GM23338 (cell line): ENCODE measurements at regions not wholly inside any gene's neighbourhood (a gene's known extent, or its start where the extent isn't known, plus 50 kb on each side); places are given as distances from the start of the nearest gene placed in this dataset.

Source experiments
- ATAC-seq: fragments of 200-7000 bp; cut with Tn5 transposase; 3 replicates; pipeline ENCODE4 v1.9.1; 2020
- DNase-seq: peaks from one replicate; pipeline ENCODE4 v3.0.0-alpha.2; 2015; ENCODE audit warnings: low spot score
- H2AFZ ChIP-seq: fragments of 200-600 bp; sonication (generic); 2 replicates; pipeline ENCODE4 v1.8.0; 2016; ENCODE audit warnings: antibody characterized with exemption, mild to moderate bottlenecking, moderate library complexity
- H3F3A ChIP-seq: fragments of 200-600 bp; sonication (generic); replicated peaks from 2 replicates; pipeline ENCODE4 v1.8.0; 2017; ENCODE audit warnings: antibody characterized with exemption, mixed run types, low read depth
- H3K27ac ChIP-seq: fragments of 200-600 bp; sonication (generic); 2 replicates; pipeline ENCODE4 v1.6.1; 2016; ENCODE audit warnings: low read depth
- H3K27me3 ChIP-seq: fragments of 200-600 bp; sonication (generic); 2 replicates; pipeline ENCODE4 v1.8.0; 2016; ENCODE audit warnings: mild to moderate bottlenecking, mixed run types, moderate library complexity; ENCODE audit not compliant: insufficient read depth
- H3K36me3 ChIP-seq: fragments of 200-600 bp; sonication (generic); 2 replicates; pipeline ENCODE4 v1.8.0; 2016; ENCODE audit warnings: mild to moderate bottlenecking; ENCODE audit not compliant: insufficient read depth
- H3K4me1 ChIP-seq: fragments of 200-600 bp; sonication (generic); 2 replicates; pipeline ENCODE4 v1.8.0; 2016; ENCODE audit warnings: mild to moderate bottlenecking, moderate library complexity; ENCODE audit not compliant: insufficient read depth
- H3K4me2 ChIP-seq: fragments of 200-600 bp; sonication (generic); 2 replicates; pipeline ENCODE4 v1.7.1; 2017; ENCODE audit warnings: mixed run types
- H3K4me3 ChIP-seq: fragments of 200-600 bp; sonication (generic); 2 replicates; pipeline ENCODE4 v1.6.1; 2016; ENCODE audit warnings: mixed run types
- H3K79me2 ChIP-seq: fragments of 200-600 bp; sonication (generic); replicated peaks from 2 replicates; pipeline ENCODE4 v1.8.0; 2017; ENCODE audit warnings: mild to moderate bottlenecking; ENCODE audit not compliant: insufficient read depth
- H3K9me2 ChIP-seq: fragments of 200-600 bp; sonication (generic); 2 replicates; pipeline ENCODE4 v1.8.0; 2017; ENCODE audit not compliant: insufficient read depth
- H4K20me1 ChIP-seq: fragments of 200-600 bp; sonication (generic); replicated peaks from 2 replicates; pipeline ENCODE4 v1.8.0; 2017; ENCODE audit warnings: mild to moderate bottlenecking; ENCODE audit not compliant: insufficient read depth
- H3K27ac Mint-ChIP-seq: 2 replicates; pipeline ENCODE4 v1.8.0; 2020; ENCODE audit warnings: inconsistent platforms, mild to moderate bottlenecking, moderate library complexity, mixed read lengths
- H3K27me3 Mint-ChIP-seq: 3 replicates; pipeline ENCODE4 v1.8.0; 2022; ENCODE audit warnings: low read depth, mild to moderate bottlenecking, moderate library complexity, mixed read lengths, inconsistent platforms; ENCODE audit not compliant: insufficient read depth, poor library complexity
- H3K36me3 Mint-ChIP-seq: 3 replicates; pipeline ENCODE4 v1.8.0; 2021; ENCODE audit warnings: low read depth, mild to moderate bottlenecking, inconsistent platforms, moderate library complexity, mixed read lengths
- H3K4me1 Mint-ChIP-seq: 3 replicates; pipeline ENCODE4 v1.8.0; 2020; ENCODE audit warnings: mild to moderate bottlenecking, inconsistent platforms, mixed read lengths
- H3K4me3 Mint-ChIP-seq: 3 replicates; pipeline ENCODE4 v1.8.0; 2021; ENCODE audit warnings: moderate library complexity, mild to moderate bottlenecking, inconsistent platforms, mixed read lengths
- H3K9me3 Mint-ChIP-seq: 3 replicates; pipeline ENCODE4 v1.8.0; 2020; ENCODE audit warnings: moderate library complexity, mild to moderate bottlenecking, inconsistent platforms, mixed read lengths
- CREB1 ChIP-seq: fragments of 250-450 bp; sonication (Bioruptor Pico); IDR thresholded peaks from 2 replicates; pipeline ENCODE4 v1.5.0; 2020; ENCODE audit warnings: low read depth, mild to moderate bottlenecking, moderate library complexity
- ETS1 ChIP-seq: IDR thresholded peaks from 2 replicates; pipeline ENCODE4 v1.6.1; 2016; ENCODE audit warnings: antibody characterized with exemption
- EZH2 ChIP-seq: fragments of 200-600 bp; sonication (generic); IDR thresholded peaks from one replicate; pipeline ENCODE4 v1.8.0; 2017; ENCODE audit warnings: antibody characterized with exemption, mild to moderate bottlenecking, low read depth; ENCODE audit not compliant: unreplicated experiment
- EZH2phosphoT487 ChIP-seq: fragments of 200-600 bp; sonication (generic); IDR thresholded peaks from one replicate; pipeline ENCODE4 v1.8.1; 2018; ENCODE audit warnings: antibody characterized with exemption; ENCODE audit not compliant: unreplicated experiment
- JUNB ChIP-seq: IDR thresholded peaks from one replicate; pipeline ENCODE4 v1.6.1; 2016; ENCODE audit warnings: antibody characterized with exemption; ENCODE audit not compliant: unreplicated experiment
- NANOG ChIP-seq: IDR thresholded peaks from 2 replicates; pipeline ENCODE4 v1.6.1; 2016; ENCODE audit warnings: antibody characterized with exemption, borderline replicate concordance
- POLR2AphosphoS5 ChIP-seq: IDR thresholded peaks from 2 replicates; pipeline ENCODE4 v1.6.1; 2016; ENCODE audit warnings: antibody characterized with exemption, low read depth
- REST ChIP-seq: IDR thresholded peaks from one replicate; pipeline ENCODE4 v1.6.1; 2018; ENCODE audit warnings: antibody characterized with exemption; ENCODE audit not compliant: unreplicated experiment
- STAT1 ChIP-seq: IDR thresholded peaks from one replicate; pipeline ENCODE4 v1.6.1; 2016; ENCODE audit warnings: antibody characterized with exemption; ENCODE audit not compliant: unreplicated experiment
- ZNF114 ChIP-seq: fragments of 250-450 bp; sonication (Bioruptor Pico); IDR thresholded peaks from 2 replicates; pipeline ENCODE4 v1.5.0; 2020; ENCODE audit warnings: mild to moderate bottlenecking, moderate library complexity
- ZNF331 ChIP-seq: fragments of 250-450 bp; sonication (Bioruptor Pico); IDR thresholded peaks from 2 replicates; pipeline ENCODE4 v1.5.0; 2020; ENCODE audit warnings: low read depth, mild to moderate bottlenecking, moderate library complexity
- ZNF462 ChIP-seq: fragments of 250-450 bp; sonication (Bioruptor Pico); IDR thresholded peaks from 2 replicates; pipeline ENCODE4 v1.5.0; 2020; ENCODE audit warnings: mild to moderate bottlenecking, moderate library complexity
- TF ChIP-seq, protein P1 (sequence below), 2 experiments: fragments of 200-600 bp in 1 of 2; sonication (generic) in 1 of 2; conservative IDR thresholded peaks; 2 replicates each; pipeline versions ENCODE4 v1.5.1 to v1.6.1; 2016 to 2017; ENCODE audit warnings: antibody characterized with exemption in 2 of 2, low read depth in 2 of 2, mild to moderate bottlenecking in 2 of 2, moderate library complexity in 1 of 2

DNA sequence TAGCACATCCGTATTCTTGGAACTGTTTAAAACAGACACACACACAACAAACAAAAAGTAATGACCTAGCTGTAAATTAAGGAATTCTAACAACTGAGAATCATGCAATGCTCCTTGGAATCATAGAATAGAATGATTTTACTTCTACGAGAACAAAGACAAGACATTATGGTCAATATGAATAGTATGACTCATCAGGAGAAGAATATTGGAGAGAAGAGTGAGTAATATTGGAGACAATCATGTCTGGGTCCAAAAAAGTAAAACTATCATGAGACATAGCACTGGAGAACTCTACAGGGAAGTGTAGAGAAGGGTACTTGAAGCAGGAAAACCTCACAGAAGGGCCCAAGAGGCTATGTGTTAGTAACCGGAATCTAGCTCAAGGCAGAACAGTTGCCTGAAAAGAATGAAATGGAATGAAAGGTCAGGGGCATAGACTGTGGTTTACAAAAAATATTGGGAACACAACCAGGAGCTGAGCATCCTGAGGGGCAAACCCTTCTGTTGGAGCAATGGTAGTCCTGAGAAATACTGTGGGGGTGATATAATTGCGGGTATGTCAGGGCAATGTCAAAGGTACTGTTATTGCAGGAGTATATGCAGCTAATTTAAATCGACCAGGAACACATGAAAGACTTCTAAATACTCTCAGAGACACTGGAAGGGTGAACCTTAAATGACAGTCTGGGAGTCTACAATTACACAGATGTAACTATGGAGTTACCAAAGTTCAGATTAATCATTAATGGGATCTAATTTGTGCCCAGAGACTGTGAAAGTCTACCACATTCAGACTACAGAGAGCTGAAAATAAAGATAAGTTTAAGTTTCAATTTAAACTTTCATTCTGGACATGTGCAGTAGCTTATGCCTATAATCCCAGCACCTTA, 201.2 kb downstream of the BCHE start:
- ATAC-seq (no peak), DNase-seq (no peak)
- H3K27me3 Mint-ChIP-seq: no peaks in the 10 kb centered on the region
- Histone ChIP-seq H3K4me2 (no peak overlapping the region), H3F3A (no peaks in the 10 kb centered on the region), H3K4me1 (no peaks in the 10 kb centered on the region), H3K27me3 (no peaks in the 10 kb centered on the region), H4K20me1 (no peaks in the 10 kb centered on the region), H3K9me2 (no peaks in the 10 kb centered on the region), H3K36me3 (no peaks in the 10 kb centered on the region), H3K4me3 (no peak overlapping the region), H2AFZ (no peak overlapping the region), H3K79me2 (no peaks in the 10 kb centered on the region), H3K27ac (no peak overlapping the region)
- TF ChIP-seq REST (no peak), POLR2AphosphoS5 (no peak), NANOG (no peak), JUNB (no peak), ZNF331 (CRISPR knock-in tag) (no peak), ETS1 (no peak), STAT1 (no peak), EZH2 (no peak), EZH2phosphoT487 (no peak), ZNF114 (CRISPR knock-in tag) (no peak), CREB1 (CRISPR knock-in tag) (no peak), ZNF462 (no peak)
- TF ChIP-seq, protein P1, sequence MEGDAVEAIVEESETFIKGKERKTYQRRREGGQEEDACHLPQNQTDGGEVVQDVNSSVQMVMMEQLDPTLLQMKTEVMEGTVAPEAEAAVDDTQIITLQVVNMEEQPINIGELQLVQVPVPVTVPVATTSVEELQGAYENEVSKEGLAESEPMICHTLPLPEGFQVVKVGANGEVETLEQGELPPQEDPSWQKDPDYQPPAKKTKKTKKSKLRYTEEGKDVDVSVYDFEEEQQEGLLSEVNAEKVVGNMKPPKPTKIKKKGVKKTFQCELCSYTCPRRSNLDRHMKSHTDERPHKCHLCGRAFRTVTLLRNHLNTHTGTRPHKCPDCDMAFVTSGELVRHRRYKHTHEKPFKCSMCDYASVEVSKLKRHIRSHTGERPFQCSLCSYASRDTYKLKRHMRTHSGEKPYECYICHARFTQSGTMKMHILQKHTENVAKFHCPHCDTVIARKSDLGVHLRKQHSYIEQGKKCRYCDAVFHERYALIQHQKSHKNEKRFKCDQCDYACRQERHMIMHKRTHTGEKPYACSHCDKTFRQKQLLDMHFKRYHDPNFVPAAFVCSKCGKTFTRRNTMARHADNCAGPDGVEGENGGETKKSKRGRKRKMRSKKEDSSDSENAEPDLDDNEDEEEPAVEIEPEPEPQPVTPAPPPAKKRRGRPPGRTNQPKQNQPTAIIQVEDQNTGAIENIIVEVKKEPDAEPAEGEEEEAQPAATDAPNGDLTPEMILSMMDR (conservative IDR thresholded peaks at IDR 0.05; ENCODE audit: low read depth in 2 of 2): no peak
- no peak overlapping the region for H3K27ac Mint-ChIP-seq
- peaks cover 4% of the 10 kb centered on the region; the same call in 1 of the 3 replicates for H3K36me3 Mint-ChIP-seq
- H3K4me1 Mint-ChIP-seq: no peaks in the 10 kb centered on the region
- no peak overlapping the region for H3K4me3 Mint-ChIP-seq
- peaks cover 15% of the 10 kb centered on the region; the same call in 2 of the 3 replicates for H3K9me3 Mint-ChIP-seq
